Daoy (cell line): ENCODE measurements at regions not wholly inside any gene's neighbourhood (a gene's known extent, or its start where the extent isn't known, plus 50 kb on each side); places are given as distances from the start of the nearest gene placed in this dataset.
"Not testable (repeated sequence)": the region's sequence is repeated elsewhere in the genome, so short reads cannot be mapped to it uniquely, and the experiment has no call there.

Experiments
- DNase-seq: peaks from one replicate; pipeline ENCODE4 v3.0.0-alpha.2; 2015; ENCODE audit warnings: low read depth

DNA sequence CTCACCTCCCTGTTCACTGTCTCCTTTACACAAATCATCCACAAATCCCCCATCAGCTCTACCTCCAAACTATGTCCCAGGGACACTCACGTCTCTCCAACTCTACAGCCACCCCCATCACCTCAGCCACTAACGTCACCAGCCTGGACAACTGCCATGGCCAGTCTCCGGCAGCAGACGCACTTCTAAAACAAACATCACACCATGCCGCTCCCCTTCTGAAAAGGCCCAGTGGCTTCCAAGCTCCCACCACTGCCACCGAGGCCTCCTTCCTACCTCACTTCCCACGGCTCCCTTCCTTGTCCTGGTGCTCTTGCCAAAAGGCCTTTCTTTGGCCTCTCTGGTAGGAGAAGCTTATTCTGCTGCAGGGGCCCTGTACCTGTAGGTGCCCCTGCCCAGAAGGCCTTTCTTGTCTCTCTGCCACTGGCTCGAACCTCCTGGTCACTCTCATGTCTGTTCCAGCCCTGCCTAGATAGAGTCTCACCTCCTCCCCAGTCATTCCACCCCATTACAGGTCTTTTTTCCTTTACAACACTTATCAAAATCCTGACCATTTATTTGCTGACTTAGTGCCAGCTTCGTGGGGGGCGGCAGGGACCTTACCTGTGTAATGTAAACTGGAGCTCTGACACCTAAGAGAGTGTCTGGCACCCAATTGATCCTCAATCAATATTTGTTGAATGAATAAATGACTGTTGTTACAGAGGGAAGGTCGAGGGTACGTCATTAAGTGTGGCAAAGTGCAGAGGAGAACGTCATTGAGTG, 304.2 kb downstream of the GOLGA6L6 start:
- DNase-seq, result not testable (repeated sequence)

DNA sequence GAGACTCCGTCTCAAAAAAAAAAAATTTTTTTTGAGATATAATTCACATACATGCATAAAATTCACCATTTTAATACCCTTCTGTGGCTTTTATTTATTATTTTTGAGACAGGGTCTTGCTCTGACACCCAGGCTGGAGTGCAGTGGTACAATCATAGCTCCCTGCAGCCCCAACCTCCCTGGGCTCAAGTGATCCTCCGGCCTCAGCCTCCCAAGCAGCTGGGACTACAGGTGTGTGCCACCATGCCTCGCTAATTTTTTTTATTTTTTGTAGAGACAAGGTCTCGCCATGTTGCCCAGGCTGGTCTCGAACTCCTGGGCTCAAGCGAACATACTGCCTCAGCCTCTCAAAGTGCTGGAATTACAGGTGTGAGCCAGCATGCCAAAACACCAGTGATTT, 305.9 kb downstream of the GOLGA6L6 start:
- not testable (repeated sequence) for DNase-seq

GRCh38 chr15:20234006-20234540, 307.5 kb downstream of the GOLGA6L6 start:
- not testable (repeated sequence) for DNase-seq

DNA sequence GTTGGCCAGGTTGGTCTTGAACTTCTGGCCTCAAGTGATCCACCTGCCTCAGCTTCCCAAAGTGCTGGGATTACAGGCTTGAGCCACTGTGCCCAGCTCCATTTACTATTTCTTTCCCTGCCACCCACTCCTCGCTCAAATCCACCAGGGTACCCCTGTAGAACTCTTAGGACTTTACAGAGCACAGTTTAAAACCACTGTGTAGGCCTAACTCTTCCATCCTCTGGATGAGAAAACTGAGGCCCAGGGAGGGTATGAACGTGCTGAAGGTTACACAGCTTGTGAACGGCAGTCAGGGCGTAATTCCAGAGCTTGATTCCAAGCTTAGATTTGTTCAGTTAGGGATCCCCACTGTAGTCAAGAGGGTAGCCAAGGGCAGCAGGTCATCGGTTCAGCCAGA, 309.1 kb downstream of the GOLGA6L6 start:
- DNase-seq, result not testable (repeated sequence)

- not testable (repeated sequence) for DNase-seq
Observed at GRCh38 chr15:20230656-20231055, 310.9 kb downstream of the GOLGA6L6 start.

GRCh38 chr15:20228791-20229190, 312.8 kb downstream of the GOLGA6L6 start:
- DNase-seq, result not testable (repeated sequence)

DNA sequence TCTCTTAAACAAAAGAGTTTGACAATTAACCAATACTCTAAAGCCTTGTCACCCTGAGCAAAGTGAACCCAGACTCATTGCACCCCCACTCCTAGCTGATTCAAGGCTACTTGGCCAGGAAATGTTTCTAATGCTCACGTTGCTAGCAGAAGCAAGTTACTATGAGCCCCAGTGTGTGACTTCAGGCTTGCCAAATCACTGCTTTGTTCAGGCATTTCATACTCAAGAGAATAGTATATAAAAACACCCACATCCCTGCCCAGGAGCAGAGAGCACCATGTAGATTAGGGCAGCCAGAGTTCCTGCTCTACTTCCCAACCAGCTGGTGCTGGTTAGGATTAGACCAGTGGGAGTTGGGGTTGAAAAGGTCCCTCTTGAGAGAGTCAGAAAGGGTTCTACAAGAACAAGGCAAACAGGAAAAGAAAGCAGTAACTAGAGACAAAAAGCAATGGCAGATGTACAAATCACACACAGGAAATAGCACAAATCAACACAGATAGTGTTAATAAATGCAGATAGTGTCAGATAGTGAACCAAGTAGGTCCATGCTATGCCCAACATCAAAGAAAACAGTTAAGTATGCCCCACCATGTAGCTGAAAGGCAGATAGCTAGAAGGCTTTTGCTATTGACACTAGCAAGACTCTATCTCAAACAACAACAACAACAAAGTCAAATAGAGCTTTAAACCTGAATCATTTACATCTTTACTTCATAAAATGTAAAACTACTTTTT, 314.3 kb downstream of the GOLGA6L6 start:
- DNase-seq, result not testable (repeated sequence)

- not testable (repeated sequence) for DNase-seq
Observed at GRCh38 chr15:20226531-20226930, 315.1 kb downstream of the GOLGA6L6 start.

DNA sequence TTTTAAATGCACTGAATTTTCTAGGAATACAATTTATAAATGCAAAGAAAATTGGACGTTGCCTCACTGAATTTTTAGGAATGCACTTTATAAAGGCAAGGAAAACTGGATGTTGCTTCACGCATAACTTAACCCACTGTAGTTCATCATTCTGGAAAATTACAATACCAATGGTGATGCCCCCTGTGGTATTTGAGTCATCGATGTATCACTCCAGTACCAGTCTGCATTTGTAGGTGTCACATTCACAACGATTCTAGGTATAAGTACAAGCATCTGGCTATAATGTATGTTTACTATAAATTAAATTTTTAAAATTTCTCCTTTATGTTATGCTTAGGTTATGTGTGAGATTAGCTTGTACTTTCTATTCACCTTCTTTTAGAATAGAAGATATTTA, 320.5 kb downstream of the GOLGA6L6 start:
- DNase-seq, result peak; percentile 38

DNA sequence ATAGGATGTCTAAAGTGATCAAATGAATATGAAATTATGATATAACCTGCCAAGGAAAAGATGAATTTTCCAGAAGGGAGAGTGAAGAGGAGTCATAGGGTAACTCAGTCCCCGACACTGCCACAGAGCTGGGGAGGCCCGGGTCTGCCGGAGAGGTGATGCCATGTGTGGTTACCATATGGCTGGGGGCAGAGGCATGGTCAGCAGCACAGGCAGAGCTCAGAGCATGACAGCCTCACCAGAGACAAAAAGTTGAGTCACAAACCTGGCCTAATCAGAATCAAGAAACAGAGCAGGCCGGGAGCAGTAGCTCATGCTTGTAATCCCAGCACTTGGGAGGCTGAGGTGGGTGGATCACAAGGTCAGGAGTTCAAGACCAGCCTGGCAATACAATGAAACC, 322.4 kb downstream of the GOLGA6L6 start:
- DNase-seq, result not testable (repeated sequence)

- not testable (repeated sequence) for DNase-seq
Observed at GRCh38 chr15:20215700-20216099, 325.9 kb downstream of the GOLGA6L6 start.

DNA sequence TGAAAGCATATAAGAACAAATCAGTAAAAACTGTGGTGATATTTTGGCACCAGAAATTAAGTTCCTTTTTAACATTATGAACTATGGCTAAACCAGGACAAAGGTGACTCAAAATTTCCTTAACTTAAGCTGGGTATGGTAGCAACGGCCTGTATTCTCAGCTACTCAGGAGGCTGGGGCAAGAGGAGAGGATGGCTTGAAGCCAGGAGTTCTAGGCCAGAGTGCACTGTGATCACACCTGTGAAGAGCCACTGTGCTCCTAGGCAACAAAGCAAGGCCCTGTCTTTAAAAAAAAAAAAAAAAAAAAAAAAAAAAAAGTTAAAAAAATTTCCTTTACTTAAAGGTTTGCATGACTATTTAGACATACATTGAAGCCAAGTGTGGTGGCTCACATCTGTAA, 327.5 kb downstream of the GOLGA6L6 start:
- not testable (repeated sequence) for DNase-seq

DNA sequence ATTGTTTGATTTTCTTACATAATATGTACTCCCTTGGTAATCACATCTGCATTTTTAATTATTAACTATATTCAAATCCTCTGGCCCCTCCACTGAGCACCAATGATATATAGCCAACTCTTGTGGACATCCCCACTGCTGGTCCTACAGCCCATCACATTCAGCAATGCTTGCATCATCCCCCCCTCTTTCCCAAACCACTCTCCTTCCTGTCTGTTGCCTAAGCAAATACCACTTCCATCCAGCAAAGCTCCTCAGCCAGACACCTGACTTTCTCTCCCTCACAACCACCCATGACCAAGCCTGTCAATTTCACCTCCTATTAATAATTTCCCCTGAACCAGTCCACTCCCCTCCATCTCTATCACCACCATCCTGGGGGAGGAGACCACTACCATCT, 330.1 kb downstream of the GOLGA6L6 start:
- not testable (repeated sequence) for DNase-seq

GRCh38 chr15:20209973-20210372, 331.6 kb downstream of the GOLGA6L6 start:
- DNase-seq, result not testable (repeated sequence)

GRCh38 chr15:20207607-20208006, 334.0 kb downstream of the GOLGA6L6 start:
- not testable (repeated sequence) for DNase-seq

DNA sequence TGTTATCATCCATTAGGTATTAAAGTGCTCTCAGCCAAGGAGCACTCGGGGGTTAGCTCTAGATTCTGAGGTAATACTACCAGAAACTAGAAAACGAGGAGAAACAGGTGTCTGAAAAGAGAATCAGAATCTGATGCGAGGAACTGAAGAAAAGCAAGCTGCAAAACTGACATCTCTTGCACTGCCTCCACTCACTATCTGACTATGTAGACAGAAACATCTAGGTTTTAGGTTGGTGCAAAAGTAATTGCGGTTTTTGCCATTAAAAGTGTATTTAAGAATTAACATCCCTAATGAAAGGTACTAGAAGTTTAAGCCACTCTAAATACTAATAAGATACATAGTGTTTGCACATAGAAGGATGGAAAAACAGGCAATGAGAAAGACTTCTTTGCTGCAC, 334.4 kb downstream of the GOLGA6L6 start:
- DNase-seq, result not testable (repeated sequence)

DNA sequence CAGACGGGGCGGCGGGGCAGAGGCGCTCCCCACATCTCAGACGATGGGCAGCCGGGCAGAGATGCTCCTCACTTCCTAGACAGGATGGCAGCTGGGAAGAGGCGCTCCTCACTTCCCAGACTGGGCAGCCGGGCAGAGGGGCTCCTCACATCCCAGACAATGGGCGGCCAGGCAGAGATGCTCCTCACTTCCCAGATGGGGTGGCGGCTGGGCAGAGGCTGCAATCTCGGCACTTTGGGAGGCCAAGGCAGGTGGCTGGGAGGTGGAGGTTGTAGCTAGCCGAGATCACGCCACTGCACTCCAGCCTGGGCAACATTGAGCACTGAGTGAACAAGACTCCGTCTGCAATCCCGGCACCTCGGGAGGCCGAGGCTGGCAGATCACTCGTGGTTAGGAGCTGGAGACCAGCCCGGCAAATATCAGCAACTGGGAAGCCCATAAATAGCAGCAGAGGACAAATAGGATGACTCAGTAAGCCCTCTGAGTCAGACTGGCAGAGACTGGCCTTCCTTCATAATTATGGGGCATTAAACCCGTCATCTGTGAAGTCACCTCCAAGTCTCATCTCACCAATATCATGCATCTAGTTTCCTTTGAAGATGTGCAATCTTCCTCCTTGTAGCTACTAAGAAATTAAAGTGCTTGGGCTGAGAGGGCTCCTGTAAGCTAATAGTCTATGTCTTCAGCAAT, 337.3 kb downstream of the GOLGA6L6 start:
- peak; percentile 63 for DNase-seq

GRCh38 chr15:20203649-20204150, 337.9 kb downstream of the GOLGA6L6 start:
- not testable (repeated sequence) for DNase-seq

DNA sequence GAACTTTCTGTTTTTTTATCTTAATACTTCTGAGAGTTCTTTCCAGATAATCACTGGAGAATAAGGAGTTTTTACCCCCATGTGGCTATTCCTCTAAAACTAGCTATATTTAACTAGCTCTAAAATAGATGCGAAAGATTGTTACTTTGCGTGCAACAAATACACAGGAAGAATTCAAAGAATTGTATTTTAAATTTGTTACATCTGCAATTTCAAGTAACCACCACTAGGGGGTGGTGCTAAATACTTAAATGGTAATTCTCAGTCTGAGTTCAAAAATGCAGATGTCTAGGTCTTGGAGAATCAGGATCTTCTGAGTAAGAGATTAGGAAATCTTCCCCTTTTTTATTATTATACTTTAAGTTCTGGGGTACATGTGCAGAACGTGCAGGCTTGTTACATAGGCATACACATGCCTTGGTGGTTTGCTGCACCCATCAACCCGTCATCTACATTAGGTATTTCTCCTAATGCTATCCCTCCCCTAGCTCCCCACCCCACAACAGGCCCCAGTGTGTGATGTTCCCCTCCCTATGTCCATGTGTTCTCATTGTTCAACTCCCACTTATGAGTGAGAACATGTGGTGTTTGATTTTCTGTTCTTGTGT, 346.9 kb downstream of the GOLGA6L6 start:
- not testable (repeated sequence) for DNase-seq

DNA sequence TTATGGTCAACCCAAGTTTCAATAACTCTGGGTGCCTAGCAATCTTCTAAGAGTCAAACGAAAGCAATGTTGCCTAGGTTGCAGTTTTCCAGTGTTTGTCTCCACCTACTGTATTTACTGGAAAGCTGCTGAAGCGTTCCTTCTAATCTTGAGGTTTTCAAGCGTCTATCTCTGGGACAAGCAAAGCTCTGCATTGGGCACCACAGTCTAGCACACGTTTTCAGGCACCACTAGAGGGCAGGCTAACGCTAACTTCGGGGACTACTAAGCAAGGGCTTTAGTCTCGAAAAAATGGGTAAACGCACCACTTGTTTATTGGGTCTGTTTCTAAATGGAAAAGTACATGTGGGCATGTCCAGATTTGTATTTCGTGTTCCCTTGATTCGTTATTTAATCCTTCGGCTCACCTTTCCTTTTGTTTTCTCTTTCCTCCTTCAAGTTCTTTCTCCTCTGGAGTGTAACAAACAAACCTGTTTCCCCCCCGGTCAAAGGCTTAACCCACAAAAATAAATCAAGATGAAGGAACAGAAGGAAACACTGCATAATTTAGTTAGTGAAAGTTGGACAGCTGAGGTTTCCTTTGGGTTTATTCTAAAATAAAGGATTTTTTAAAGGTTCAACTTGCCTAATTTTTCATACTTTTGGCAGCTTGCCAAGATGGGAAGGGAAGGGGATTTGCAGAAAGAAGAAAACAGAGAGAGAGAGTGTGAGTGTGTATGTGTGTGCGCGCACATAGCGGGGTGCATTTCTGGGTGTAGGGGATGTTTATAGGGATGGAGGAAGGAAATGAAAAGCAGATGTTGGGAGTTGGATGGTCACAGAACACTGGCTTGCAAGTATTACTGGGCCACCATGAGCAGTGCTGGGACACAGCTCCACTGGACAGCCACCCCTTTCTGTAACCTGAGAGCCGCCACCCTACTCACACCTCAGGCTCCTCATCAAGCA, 348.3 kb downstream of the GOLGA6L6 start:
- DNase-seq, result peak; percentile 25
